NCI-H460 (cell line): ENCODE measurements at regions not wholly inside any gene's neighbourhood (a gene's known extent, or its start where the extent isn't known, plus 50 kb on each side); places are given as distances from the start of the nearest gene placed in this dataset.
"Not testable (repeated sequence)": the region's sequence is repeated elsewhere in the genome, so short reads cannot be mapped to it uniquely, and the experiment has no call there.

Experiments
- DNase-seq: peaks from one replicate; pipeline ENCODE4 v3.0.0-alpha.2; 2016; ENCODE audit warnings: low read depth; ENCODE audit errors: extremely low read depth

GRCh38 chr18:44556296-44556695, 124.4 kb upstream of the SETBP1 start:
- DNase-seq, result no peak

GRCh38 chr18:44557616-44558151, 123.0 kb upstream of the SETBP1 start:
- DNase-seq, result no peak

GRCh38 chr18:44558767-44559166, 121.9 kb upstream of the SETBP1 start:
- DNase-seq, result no peak

GRCh38 chr18:44562986-44563385, 117.7 kb upstream of the SETBP1 start:
- DNase-seq, result no peak

- no peak for DNase-seq
Measured at GRCh38 chr18:44564922-44565321, 115.8 kb upstream of the SETBP1 start.

GRCh38 chr18:44568342-44568741, 112.3 kb upstream of the SETBP1 start:
- DNase-seq, result no peak

GRCh38 chr18:44568986-44569385, 111.7 kb upstream of the SETBP1 start:
- DNase-seq, result no peak

- no peak for DNase-seq
Measured at GRCh38 chr18:44569391-44570055, 111.2 kb upstream of the SETBP1 start.

- no peak for DNase-seq
Measured at GRCh38 chr18:44579028-44579702, 101.5 kb upstream of the SETBP1 start.

- DNase-seq, result no peak
Measured at GRCh38 chr18:44579745-44580144, 100.9 kb upstream of the SETBP1 start.

- no peak for DNase-seq
Measured at GRCh38 chr18:44580159-44580558, 100.5 kb upstream of the SETBP1 start.

GRCh38 chr18:44580782-44581181, 99.9 kb upstream of the SETBP1 start:
- not testable (repeated sequence) for DNase-seq

- no peak for DNase-seq
Measured at GRCh38 chr18:44582456-44582855, 98.2 kb upstream of the SETBP1 start.

- no peak for DNase-seq
Measured at GRCh38 chr18:44584900-44585299, 95.8 kb upstream of the SETBP1 start.

GRCh38 chr18:44586782-44587524, 93.7 kb upstream of the SETBP1 start:
- no peak for DNase-seq

GRCh38 chr18:44588508-44588907, 92.2 kb upstream of the SETBP1 start:
- DNase-seq, result no peak

- no peak for DNase-seq
Measured at GRCh38 chr18:44589693-44590355, 90.9 kb upstream of the SETBP1 start.

- DNase-seq, result no peak
Measured at GRCh38 chr18:44590956-44591670, 89.6 kb upstream of the SETBP1 start.

GRCh38 chr18:44592639-44593038, 88.0 kb upstream of the SETBP1 start:
- no peak for DNase-seq

- no peak for DNase-seq
Measured at GRCh38 chr18:44594799-44595467, 85.8 kb upstream of the SETBP1 start.
